ENCODE measurements at regions not wholly inside any gene's neighbourhood (a gene's known extent, or its start where the extent isn't known, plus 50 kb on each side); places are given as distances from the start of the nearest gene placed in this dataset.

DNA sequence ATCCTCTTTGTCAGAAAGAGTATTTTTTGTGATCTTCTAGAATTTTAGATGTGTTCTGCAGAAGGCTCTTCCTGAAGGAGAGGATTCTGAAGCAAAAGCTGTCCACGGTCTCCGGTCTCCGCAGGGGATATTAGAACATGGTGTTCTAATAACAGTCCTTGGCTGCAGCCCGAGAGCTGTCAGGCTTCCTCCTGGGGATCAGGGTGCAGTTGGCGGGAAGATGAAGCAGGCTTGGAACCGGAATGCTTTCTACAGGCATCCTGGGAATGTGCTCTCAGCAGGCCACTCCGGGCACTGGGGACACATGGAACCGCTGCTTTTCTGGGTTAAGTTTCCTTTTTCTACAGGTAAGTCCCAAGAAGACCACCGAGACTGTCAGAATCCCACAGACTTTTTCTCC is 118.6 kb upstream of the PARD3 start:
- no peak for TF ChIP-seq CTCF (IDR thresholded peaks at IDR 0.05; ENCODE audit: low read depth, low read length)
- no peak for TF ChIP-seq POLR2A (IDR thresholded peaks at IDR 0.05; ENCODE audit: extremely low read depth, insufficient read length)
- no peak for TF ChIP-seq MYC (IDR thresholded peaks at IDR 0.05; ENCODE audit: low read depth, low read length)
- TF ChIP-seq MAX (IDR thresholded peaks at IDR 0.05; ENCODE audit: low read depth, low read length) = no peak
